HFF-Myc (cell line): ENCODE measurements at regions not wholly inside any gene's neighbourhood (a gene's known extent, or its start where the extent isn't known, plus 50 kb on each side); places are given as distances from the start of the nearest gene placed in this dataset.

Experiments
- DNase-seq: peaks from one replicate; pipeline ENCODE4 v3.0.0-alpha.2; 2011; ENCODE audit warnings: low read depth; ENCODE audit errors: extremely low read depth
- H3K4me3 ChIP-seq: replicated peaks from 2 replicates; pipeline ENCODE4 v1.5.1; 2011; ENCODE audit warnings: low read depth, mild to moderate bottlenecking, control low read depth, low read length
- TF ChIP-seq, protein P1 (sequence below): IDR thresholded peaks from 2 replicates; pipeline ENCODE4 v1.5.1; 2012; ENCODE audit warnings: mild to moderate bottlenecking, low read depth, low read length, control low read depth; ENCODE audit errors: missing control alignments

DNA sequence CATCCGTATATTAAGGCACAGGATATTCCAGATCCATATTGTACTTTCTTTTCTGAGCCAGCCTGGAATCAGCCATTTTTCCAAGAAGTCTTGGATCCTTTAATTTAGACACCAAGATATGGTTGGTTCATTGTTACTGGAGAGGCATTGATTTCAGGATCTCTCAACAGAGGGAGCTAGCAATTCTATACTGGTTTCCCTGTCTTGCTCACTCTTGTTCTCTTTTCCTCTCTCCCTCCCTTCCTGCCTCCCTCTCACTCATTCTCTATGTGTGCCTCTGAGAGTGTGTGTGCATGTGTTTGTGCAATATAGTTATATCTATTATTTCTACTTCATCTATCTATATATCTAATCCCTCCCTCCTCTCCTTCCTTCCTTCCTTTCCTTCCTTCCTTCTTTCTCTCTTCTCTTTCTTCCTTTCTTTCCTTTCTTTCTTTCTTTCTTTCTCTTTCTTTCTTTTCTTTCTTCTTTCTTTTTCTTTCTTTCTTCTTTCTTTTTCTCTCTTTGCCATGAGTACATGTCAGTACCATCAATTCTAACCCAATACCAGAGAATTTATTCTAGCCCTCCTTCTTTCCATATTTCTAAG, 299.1 kb downstream of the EPHA7 start:
- no peak for DNase-seq
- H3K4me3 ChIP-seq, result no peak overlapping the region
- TF ChIP-seq, protein P1, sequence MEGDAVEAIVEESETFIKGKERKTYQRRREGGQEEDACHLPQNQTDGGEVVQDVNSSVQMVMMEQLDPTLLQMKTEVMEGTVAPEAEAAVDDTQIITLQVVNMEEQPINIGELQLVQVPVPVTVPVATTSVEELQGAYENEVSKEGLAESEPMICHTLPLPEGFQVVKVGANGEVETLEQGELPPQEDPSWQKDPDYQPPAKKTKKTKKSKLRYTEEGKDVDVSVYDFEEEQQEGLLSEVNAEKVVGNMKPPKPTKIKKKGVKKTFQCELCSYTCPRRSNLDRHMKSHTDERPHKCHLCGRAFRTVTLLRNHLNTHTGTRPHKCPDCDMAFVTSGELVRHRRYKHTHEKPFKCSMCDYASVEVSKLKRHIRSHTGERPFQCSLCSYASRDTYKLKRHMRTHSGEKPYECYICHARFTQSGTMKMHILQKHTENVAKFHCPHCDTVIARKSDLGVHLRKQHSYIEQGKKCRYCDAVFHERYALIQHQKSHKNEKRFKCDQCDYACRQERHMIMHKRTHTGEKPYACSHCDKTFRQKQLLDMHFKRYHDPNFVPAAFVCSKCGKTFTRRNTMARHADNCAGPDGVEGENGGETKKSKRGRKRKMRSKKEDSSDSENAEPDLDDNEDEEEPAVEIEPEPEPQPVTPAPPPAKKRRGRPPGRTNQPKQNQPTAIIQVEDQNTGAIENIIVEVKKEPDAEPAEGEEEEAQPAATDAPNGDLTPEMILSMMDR, result no peak

DNA sequence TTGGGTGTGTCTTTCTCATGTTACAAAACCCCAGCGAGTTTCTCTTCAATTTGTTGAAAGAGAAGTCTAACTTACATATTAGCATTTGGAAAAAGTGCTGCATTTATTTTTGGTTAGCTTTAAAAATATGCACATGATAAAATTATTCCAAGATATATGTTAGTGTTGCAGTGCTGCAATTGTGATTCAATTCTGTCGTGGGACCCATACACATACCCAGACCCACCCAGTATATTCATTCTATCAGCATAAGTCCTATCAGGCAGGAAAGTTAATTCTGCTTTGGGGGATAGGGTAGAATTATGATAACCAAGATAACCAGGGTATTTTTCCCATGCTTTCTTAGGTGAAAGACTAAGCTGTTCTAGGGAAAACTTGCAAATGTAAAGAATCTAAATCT, 313.5 kb downstream of the EPHA7 start:
- no peak overlapping the region for H3K4me3 ChIP-seq
- TF ChIP-seq, protein P1, result no peak
- DNase-seq, result no peak

DNA sequence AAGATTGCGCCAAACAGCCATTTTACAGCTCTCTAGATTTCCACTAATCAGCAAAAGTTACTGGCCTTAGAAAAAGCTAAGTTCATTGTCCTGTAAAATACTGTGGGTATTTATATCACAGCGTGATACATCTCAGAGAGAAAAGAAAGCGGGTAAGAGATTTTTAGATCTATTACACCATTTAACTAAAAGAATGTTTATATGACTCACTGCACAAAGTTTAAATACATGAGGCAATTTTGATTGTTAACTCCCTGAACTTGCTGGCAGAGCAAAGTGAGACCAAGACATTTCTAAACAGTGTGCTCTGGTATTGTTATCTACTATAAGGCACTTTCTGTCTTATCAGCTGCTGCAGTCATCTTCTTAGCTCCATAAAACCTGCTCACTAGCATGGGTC, 314.3 kb downstream of the EPHA7 start:
- no peak for DNase-seq
- H3K4me3 ChIP-seq, result no peak overlapping the region
- TF ChIP-seq, protein P1, result no peak

DNA sequence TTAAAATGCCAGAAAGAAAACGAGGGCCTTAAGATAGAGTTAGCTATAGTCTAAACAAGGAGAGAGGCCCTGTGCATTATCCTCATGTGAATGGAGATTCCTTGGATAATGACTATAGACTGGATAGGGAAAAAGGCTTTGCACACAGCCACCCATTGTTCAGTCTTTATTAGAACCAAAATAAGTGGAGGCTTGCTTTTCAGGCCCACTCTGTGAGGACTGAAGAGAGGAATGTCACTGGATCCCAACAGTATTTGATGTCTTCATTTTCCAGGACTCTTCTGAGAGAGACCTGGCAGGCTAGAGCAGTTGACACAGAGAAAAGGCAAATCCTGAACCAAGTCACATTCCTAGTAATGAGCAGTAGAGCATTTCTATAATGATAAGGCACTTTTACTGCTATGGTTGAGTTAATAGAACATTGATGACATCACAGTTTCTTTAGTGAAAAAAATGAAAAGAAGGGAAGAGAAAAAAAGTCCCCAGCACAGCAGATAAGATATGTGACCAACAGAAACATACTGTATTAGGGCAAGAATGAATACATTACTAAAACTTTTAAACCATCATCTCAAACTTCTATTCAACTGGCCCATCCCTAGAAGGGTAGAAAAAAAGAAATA, 315.1 kb downstream of the EPHA7 start:
- TF ChIP-seq, protein P1, result no peak
- H3K4me3 ChIP-seq, result no peak overlapping the region
- DNase-seq, result no peak

DNA sequence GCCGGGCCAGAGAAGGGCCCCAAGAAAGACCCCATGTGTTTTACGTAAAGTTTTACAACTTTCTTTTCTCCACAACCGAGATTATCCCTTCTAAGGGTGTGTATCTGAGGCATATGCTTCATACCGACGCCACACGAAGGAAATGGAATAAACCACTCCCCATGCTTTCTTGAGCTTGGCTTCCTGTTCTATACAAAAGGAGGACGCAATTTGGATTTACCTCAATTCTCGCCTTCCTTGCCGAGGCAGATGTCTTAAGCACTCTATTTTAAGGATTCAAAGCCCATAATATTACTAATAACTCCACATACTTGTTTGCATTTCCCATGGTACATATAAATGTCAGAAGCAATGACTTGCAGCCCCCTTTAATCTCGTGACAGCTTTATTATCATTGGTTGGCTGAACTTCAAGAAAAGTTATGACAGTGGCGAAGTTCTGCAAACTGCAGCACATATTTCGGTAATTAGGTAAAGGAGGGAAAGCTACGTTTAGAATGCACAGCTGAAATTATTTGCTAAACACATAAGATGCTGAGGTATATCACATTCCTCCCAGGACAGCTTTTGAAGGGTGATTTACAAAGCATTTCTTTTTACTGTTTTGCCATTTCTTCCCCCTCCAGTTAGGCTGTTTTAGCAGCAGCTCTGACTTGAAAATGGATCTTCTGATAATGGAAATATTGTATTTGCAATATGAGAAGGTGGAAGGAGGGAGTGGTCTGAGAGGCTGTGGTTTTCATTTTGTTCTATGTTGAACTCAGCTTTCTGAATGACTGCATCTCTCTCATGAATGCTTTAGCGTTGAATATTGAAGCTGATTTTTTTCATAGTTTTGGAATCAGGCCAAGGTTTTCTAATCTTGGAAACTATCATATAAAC, 330.5 kb downstream of the EPHA7 start:
- no peak overlapping the region for H3K4me3 ChIP-seq
- TF ChIP-seq, protein P1, result no peak
- no peak for DNase-seq

DNA sequence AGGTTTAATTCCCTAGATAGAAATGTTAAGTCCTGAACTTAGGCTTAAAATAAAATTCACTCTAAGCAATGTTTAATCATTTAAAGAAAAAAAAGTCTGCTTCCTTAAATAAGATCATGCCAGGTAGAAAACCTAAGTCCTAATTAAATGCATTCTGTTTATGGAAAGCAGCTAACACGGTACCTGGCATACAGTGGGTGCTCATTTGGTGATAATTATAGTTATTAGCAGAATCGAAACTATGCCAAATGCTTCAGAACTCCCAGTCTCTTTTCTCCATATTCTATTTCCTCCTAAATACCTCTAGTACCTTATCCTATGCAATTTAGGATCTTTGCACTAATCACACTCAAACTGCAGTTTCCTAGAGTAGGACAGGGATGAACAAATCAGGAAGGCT, 331.8 kb downstream of the EPHA7 start:
- TF ChIP-seq, protein P1, result no peak
- no peak for DNase-seq
- H3K4me3 ChIP-seq, result no peak overlapping the region
